Left lung (tissue), 4 donors: ENCODE measurements at regions not wholly inside any gene's neighbourhood (a gene's known extent, or its start where the extent isn't known, plus 50 kb on each side); places are given as distances from the start of the nearest gene placed in this dataset.

Source experiments
- ATAC-seq: fragments of 200-7000 bp; cut with Tn5 transposase; one replicate; pipeline ENCODE4 v1.9.1; 2020; ENCODE audit warnings: moderate library complexity
- DNase-seq, 4 donors: peaks; one replicate each; pipeline ENCODE4 v3.0.0-alpha.2; 2013 to 2020
- H3K27ac ChIP-seq, 2 donors: fragments of 200-600 bp; sonication (generic) in 1 of 2; one replicate each; pipeline versions ENCODE4 v1.5.0 to v1.8.0; 2020 to 2021
- H3K27me3 ChIP-seq, 2 donors: fragments of 200-600 bp; sonication (generic) in 1 of 2; one replicate each; pipeline versions ENCODE4 v1.5.0 to v1.8.0; 2020 to 2021
- H3K36me3 ChIP-seq, 2 donors: fragments of 200-600 bp; sonication (generic) in 1 of 2; one replicate each; pipeline versions ENCODE4 v1.5.0 to v1.8.0; 2020 to 2021
- H3K4me1 ChIP-seq, 2 donors: fragments of 200-600 bp; one replicate each; pipeline ENCODE4 v1.8.0; 2021
- H3K4me3 ChIP-seq, 2 donors: fragments of 200-600 bp; sonication (generic) in 1 of 2; one replicate each; pipeline versions ENCODE4 v1.5.0 to v1.8.0; 2020 to 2021; ENCODE audit warnings: mild to moderate bottlenecking in 1 of 2
- H3K9me3 ChIP-seq, 2 donors: fragments of 200-600 bp; sonication (generic) in 1 of 2; one replicate each; pipeline versions ENCODE4 v1.5.0 to v1.8.0; 2020 to 2021
- CTCF ChIP-seq, 2 donors: fragments of 200-600 bp; sonication (generic) in 1 of 2; IDR thresholded peaks; one replicate each; pipeline versions ENCODE4 v1.5.0 to v1.8.0; 2021; ENCODE audit warnings: antibody characterized with exemption in 2 of 2
- intact Hi-C, 2 donors: fragments of 100-400 bp; cut with DNase I; formaldehyde crosslinking; loops; one replicate each; pipeline versions ENCODE4 v1.11.2 to v1.14.2; 2022
- donor health status: DM: no; HTN: yes; CAD: no.
- donor health status: DM: no; HTN: no; CAD: no.

GRCh38 chr1:199767700-199768099 lies 259.8 kb upstream of the NR5A2 start:
- intact Hi-C loops = no loop called here
- no peak overlapping the region for H3K27ac ChIP-seq
- no peak for TF ChIP-seq CTCF (IDR thresholded peaks at IDR 0.05)
- ATAC-seq = no peak
- H3K4me3 ChIP-seq = no peak overlapping the region
- H3K9me3 ChIP-seq = peaks cover 6 to 26% of the 10 kb centered on the region in 2 donors
- no peak for DNase-seq
- H3K27me3 ChIP-seq = no peaks in the 10 kb centered on the region
- H3K36me3 ChIP-seq = no peaks in the 10 kb centered on the region
- H3K4me1 ChIP-seq = no peaks in the 10 kb centered on the region

- ATAC-seq (peak; percentile 91), DNase-seq (peak in 2 of 4 donors; percentile 33 to 58)
- H3K27me3 ChIP-seq = no peaks in the 10 kb centered on the region
- H3K36me3 ChIP-seq = no peaks in the 10 kb centered on the region
- no peak for TF ChIP-seq CTCF (IDR thresholded peaks at IDR 0.05)
- no peak overlapping the region for H3K4me3 ChIP-seq
- no peak overlapping the region for H3K27ac ChIP-seq
- intact Hi-C loops = no loop called here
- no peaks in the 10 kb centered on the region for H3K4me1 ChIP-seq
- no peaks in the 10 kb centered on the region for H3K9me3 ChIP-seq
These were observed 252.9 kb upstream of the NR5A2 start for GRCh38 chr1:199774433-199775089.

GRCh38 chr1:199776768-199777497 lies 250.6 kb upstream of the NR5A2 start:
- Histone ChIP-seq H3K27ac (no peak overlapping the region), H3K27me3 (no peaks in the 10 kb centered on the region), H3K4me1 (no peaks in the 10 kb centered on the region), H3K9me3 (no peaks in the 10 kb centered on the region), H3K4me3 (no peak overlapping the region), H3K36me3 (no peaks in the 10 kb centered on the region)
- DNase-seq (no peak), ATAC-seq (peak; percentile 83)
- no peak for TF ChIP-seq CTCF (IDR thresholded peaks at IDR 0.05)
- intact Hi-C loops = no loop called here

GRCh38 chr1:199778324-199778955 lies 249.1 kb upstream of the NR5A2 start:
- no peak for DNase-seq
- TF ChIP-seq CTCF (IDR thresholded peaks at IDR 0.05) = no peak
- Histone ChIP-seq H3K9me3 (no peaks in the 10 kb centered on the region), H3K36me3 (no peaks in the 10 kb centered on the region), H3K27ac (no peak overlapping the region), H3K4me1 (no peaks in the 10 kb centered on the region), H3K27me3 (no peaks in the 10 kb centered on the region), H3K4me3 (no peak overlapping the region)
- ATAC-seq = no peak
- intact Hi-C loops = no loop called here

DNA sequence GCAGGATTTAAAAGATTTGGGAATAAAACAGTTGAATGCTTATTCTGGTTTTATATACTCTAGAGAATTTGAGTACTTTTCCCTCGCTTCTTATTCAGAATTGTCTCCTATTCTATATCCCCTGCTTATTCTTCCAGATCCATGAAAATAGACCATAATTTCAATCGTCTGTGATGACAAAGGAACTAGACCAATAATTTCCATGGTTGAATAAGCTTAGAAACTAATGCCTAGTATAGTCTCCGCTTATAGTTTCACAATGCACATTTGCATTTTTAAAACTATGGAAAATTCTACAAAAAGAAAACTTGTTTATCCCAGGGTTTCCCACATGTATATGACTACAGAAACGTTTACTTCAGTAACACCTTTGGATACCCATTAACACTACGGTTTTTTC lies 247.4 kb upstream of the NR5A2 start:
- no peak for TF ChIP-seq CTCF (IDR thresholded peaks at IDR 0.05)
- Histone ChIP-seq H3K27me3 (no peaks in the 10 kb centered on the region), H3K4me3 (no peak overlapping the region), H3K27ac (no peak overlapping the region), H3K36me3 (no peaks in the 10 kb centered on the region), H3K4me1 (no peaks in the 10 kb centered on the region), H3K9me3 (no peaks in the 10 kb centered on the region)
- no peak for DNase-seq
- intact Hi-C loops = no loop called here
- no peak for ATAC-seq
